OCI-LY3 (cell line): ENCODE measurements at regions not wholly inside any gene's neighbourhood (a gene's known extent, or its start where the extent isn't known, plus 50 kb on each side); places are given as distances from the start of the nearest gene placed in this dataset.
"Not testable (repeated sequence)": the region's sequence is repeated elsewhere in the genome, so short reads cannot be mapped to it uniquely, and the experiment has no call there.

Experiments
- H2AFZ ChIP-seq: fragments of 200-600, 300-600 bp; shearing (Covaris generic); 2 replicates; pipeline ENCODE4 v1.6.0; 2014; ENCODE audit warnings: antibody characterized with exemption, low read depth, low read length
- H3K27ac ChIP-seq: fragments of 200-600, 300-600 bp; sonication (generic); 2 replicates; pipeline ENCODE4 v1.5.1; 2014; ENCODE audit warnings: mild to moderate bottlenecking, low read length, moderate library complexity, mixed read lengths
- H3K27me3 ChIP-seq: fragments of 200-600, 300-600 bp; sonication (generic); 2 replicates; pipeline ENCODE4 v1.6.1; 2014; ENCODE audit warnings: low read depth, low read length, mixed read lengths
- H3K36me3 ChIP-seq: fragments of 200-600, 300-600 bp; sonication (generic); replicated peaks from 2 replicates; pipeline ENCODE3; 2014; ENCODE audit warnings: low read depth, low read length, mixed read lengths
- H3K4me1 ChIP-seq: fragments of 300-600, 200-600 bp; sonication (generic); 2 replicates; pipeline ENCODE4 v1.6.1; 2014; ENCODE audit warnings: low read length, mixed read lengths
- H3K4me2 ChIP-seq: fragments of 200-600, 300-600 bp; sonication (generic); 2 replicates; pipeline ENCODE4 v1.6.1; 2014; ENCODE audit warnings: low read length, mixed read lengths
- H3K4me3 ChIP-seq: fragments of 300-600, 200-600 bp; sonication (generic); 2 replicates; pipeline ENCODE4 v1.5.1; 2014; ENCODE audit warnings: antibody characterized with exemption, mild to moderate bottlenecking, low read length, moderate library complexity
- H3K79me2 ChIP-seq: fragments of 300-600, 200-600 bp; shearing (Covaris generic); 2 replicates; pipeline ENCODE4 v1.6.1; 2014; ENCODE audit warnings: mild to moderate bottlenecking, low read length, mixed read lengths
- H3K9ac ChIP-seq: fragments of 300-600, 200-600 bp; shearing (Covaris generic); 2 replicates; pipeline ENCODE4 v1.6.0; 2014; ENCODE audit warnings: mild to moderate bottlenecking, low read length, moderate library complexity
- H3K9me3 ChIP-seq: fragments of 200-600, 300-600 bp; shearing (Covaris generic); 2 replicates; pipeline ENCODE4 v1.6.1; 2014; ENCODE audit warnings: low read length, mixed read lengths; ENCODE audit not compliant: insufficient read depth
- H4K20me1 ChIP-seq: fragments of 200-600, 300-600 bp; sonication (generic); 2 replicates; pipeline ENCODE4 v1.6.1; 2016; ENCODE audit warnings: low read length, mixed read lengths; ENCODE audit not compliant: insufficient read depth
- EZH2phosphoT487 ChIP-seq: fragments of 200-600 bp; shearing (Covaris generic); IDR thresholded peaks from 2 replicates; pipeline ENCODE4 v1.6.1; 2018; ENCODE audit warnings: antibody characterized with exemption, mixed run types, low read depth
- TF ChIP-seq, protein P1 (sequence below): fragments of 200-600, 300-600 bp; sonication (generic); IDR thresholded peaks from 2 replicates; pipeline ENCODE4 v1.5.1; 2014; ENCODE audit warnings: antibody characterized with exemption, low read length, low read depth

DNA sequence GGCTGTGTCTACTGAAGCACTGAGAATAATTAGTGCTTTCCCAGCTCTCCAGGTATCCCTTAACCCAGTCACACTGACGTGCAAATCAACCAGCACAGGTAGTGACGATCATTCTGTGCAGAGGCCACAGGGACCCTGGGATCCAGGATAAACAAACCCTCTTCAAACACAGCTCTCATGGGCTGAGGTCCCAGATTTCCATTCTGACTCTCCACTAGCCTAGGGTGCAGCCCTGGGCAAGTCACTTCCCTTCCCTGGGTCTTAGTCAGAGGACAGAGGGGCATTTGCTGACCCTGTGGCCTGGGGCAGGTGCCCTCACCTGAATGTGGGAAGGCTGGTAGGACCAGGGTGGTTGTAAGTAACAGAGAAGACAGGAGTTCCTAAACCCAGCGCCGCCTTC, 724.7 kb downstream of the MATN1 start:
- H3K9me3 ChIP-seq: no peaks in the 10 kb centered on the region
- H3K9ac ChIP-seq: no peak overlapping the region
- H3K4me3 ChIP-seq: no peak overlapping the region
- no peak overlapping the region for H3K4me2 ChIP-seq
- H2AFZ ChIP-seq: no peak overlapping the region
- no peak overlapping the region for H3K27ac ChIP-seq
- no peaks in the 10 kb centered on the region for H4K20me1 ChIP-seq
- TF ChIP-seq, protein P1, sequence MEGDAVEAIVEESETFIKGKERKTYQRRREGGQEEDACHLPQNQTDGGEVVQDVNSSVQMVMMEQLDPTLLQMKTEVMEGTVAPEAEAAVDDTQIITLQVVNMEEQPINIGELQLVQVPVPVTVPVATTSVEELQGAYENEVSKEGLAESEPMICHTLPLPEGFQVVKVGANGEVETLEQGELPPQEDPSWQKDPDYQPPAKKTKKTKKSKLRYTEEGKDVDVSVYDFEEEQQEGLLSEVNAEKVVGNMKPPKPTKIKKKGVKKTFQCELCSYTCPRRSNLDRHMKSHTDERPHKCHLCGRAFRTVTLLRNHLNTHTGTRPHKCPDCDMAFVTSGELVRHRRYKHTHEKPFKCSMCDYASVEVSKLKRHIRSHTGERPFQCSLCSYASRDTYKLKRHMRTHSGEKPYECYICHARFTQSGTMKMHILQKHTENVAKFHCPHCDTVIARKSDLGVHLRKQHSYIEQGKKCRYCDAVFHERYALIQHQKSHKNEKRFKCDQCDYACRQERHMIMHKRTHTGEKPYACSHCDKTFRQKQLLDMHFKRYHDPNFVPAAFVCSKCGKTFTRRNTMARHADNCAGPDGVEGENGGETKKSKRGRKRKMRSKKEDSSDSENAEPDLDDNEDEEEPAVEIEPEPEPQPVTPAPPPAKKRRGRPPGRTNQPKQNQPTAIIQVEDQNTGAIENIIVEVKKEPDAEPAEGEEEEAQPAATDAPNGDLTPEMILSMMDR: no peak
- TF ChIP-seq EZH2phosphoT487: no peak
- H3K79me2 ChIP-seq: no peaks in the 10 kb centered on the region
- no peaks in the 10 kb centered on the region for H3K36me3 ChIP-seq
- H3K27me3 ChIP-seq: no peaks in the 10 kb centered on the region
- no peaks in the 10 kb centered on the region for H3K4me1 ChIP-seq

DNA sequence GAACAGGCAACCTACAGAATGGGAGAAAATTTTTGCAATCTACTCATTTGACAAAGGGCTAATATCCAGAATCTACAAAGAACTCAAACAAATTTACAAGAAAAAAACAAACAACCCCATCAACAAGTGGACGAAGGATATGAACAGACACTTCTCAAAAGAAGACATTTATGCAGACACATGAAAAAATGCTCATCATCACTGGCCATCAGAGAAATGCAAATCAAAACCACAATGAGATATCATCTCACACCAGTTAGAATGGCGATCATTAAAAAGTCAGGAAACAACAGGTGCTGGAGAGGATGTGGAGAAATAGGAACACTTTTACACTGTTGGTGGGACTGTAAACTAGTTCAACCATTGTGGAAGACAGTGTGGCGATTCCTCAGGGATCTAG, 725.6 kb downstream of the MATN1 start:
- H3K9ac ChIP-seq, H3K4me1 ChIP-seq, H3K4me2 ChIP-seq, H3K4me3 ChIP-seq, H3K79me2 ChIP-seq, H3K36me3 ChIP-seq, H2AFZ ChIP-seq, H3K27me3 ChIP-seq, H4K20me1 ChIP-seq, H3K9me3 ChIP-seq, H3K27ac ChIP-seq: not testable (repeated sequence)

DNA sequence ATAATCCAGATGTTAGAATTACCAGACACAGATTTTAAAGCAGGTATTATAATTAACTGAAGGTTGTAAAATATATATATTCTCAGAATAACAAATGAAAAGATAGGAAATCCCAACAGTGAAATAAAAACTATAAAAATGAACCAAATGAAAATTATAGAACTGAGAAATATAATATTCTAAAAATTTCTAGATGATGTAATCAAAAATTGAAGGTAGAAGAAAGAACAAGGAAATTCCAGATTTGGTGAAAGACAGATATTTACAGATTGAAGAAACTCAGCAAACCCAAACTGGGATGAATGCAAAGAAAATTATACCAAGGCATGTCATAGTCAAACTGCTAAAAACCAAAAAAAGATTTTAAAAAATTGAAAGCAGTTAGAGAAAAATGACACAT, 729.4 kb downstream of the MATN1 start:
- no peaks in the 10 kb centered on the region for H3K4me1 ChIP-seq
- TF ChIP-seq, protein P1: no peak
- no peak for TF ChIP-seq EZH2phosphoT487

DNA sequence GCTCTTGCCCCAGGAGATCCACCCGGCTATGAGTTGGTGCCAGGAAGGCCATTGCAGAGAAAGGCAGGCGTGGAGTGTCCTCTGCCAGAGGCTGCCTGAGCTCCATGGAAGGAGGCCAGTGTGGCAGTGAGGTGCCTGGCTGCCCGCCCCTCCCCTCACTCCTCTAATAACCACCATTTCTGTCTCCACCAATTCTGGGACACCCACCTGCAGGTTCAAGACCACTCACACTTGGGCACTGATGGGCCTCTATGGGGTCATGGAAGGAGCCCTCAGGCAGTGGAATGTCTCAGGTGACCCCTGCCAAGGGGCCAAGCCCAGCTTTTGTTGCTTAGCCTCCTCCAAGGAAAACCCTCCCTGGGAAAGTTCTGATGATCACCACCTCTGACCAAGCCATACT, 731.6 kb downstream of the MATN1 start:
- H3K4me1 ChIP-seq: no peaks in the 10 kb centered on the region
- no peak overlapping the region for H3K9ac ChIP-seq
- no peaks in the 10 kb centered on the region for H4K20me1 ChIP-seq
- H3K9me3 ChIP-seq: no peaks in the 10 kb centered on the region
- no peak overlapping the region for H3K4me2 ChIP-seq
- no peaks in the 10 kb centered on the region for H3K79me2 ChIP-seq
- H3K27me3 ChIP-seq: no peaks in the 10 kb centered on the region
- TF ChIP-seq, protein P1: no peak
- TF ChIP-seq EZH2phosphoT487: no peak
- H2AFZ ChIP-seq: no peak overlapping the region
- no peaks in the 10 kb centered on the region for H3K36me3 ChIP-seq
- H3K4me3 ChIP-seq: no peak overlapping the region
- H3K27ac ChIP-seq: no peak overlapping the region

More for the DNA sequence above, 729.4 kb downstream of the MATN1 start:
- Histone ChIP-seq H3K27me3 (no peaks in the 10 kb centered on the region), H2AFZ (no peak overlapping the region), H3K79me2 (no peaks in the 10 kb centered on the region), H3K9ac (no peak overlapping the region), H3K4me2 (no peak overlapping the region), H4K20me1 (no peaks in the 10 kb centered on the region), H3K9me3 (no peaks in the 10 kb centered on the region), H3K27ac (no peak overlapping the region), H3K36me3 (no peaks in the 10 kb centered on the region), H3K4me3 (no peak overlapping the region)

DNA sequence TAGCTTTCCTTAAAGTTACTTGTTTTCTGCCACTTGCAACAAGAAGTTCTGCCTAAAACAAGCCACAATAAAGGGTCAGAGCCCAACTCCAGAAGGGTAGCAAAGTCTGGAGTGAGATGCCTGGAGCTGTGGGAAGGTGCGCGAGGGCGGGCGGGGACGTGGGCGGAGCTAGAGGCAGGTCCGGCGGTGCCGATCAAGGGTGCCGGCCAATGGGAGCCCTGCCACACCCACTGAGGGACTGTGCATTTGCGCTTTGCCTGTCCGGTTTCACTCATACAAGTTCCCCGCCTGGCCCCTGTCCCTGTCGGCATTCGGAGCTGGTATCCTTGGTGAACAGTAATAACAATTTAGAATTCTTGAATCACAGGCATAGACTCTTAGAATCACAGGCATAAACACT, 732.4 kb downstream of the MATN1 start:
- TF ChIP-seq EZH2phosphoT487: no peak
- TF ChIP-seq, protein P1: no peak
- H3K4me2 ChIP-seq: no peak overlapping the region

More for the DNA sequence above, 732.4 kb downstream of the MATN1 start:
- H3K79me2 ChIP-seq: no peaks in the 10 kb centered on the region
- H3K4me1 ChIP-seq: no peaks in the 10 kb centered on the region
- H4K20me1 ChIP-seq: no peaks in the 10 kb centered on the region
- no peak overlapping the region for H3K9ac ChIP-seq
- no peaks in the 10 kb centered on the region for H3K9me3 ChIP-seq
- no peaks in the 10 kb centered on the region for H3K36me3 ChIP-seq
- no peak overlapping the region for H2AFZ ChIP-seq
- H3K4me3 ChIP-seq: no peak overlapping the region
- H3K27ac ChIP-seq: no peak overlapping the region
- no peaks in the 10 kb centered on the region for H3K27me3 ChIP-seq
